ENCODE measurements at regions not wholly inside any gene's neighbourhood (a gene's known extent, or its start where the extent isn't known, plus 50 kb on each side); places are given as distances from the start of the nearest gene placed in this dataset.

GRCh38 chr2:220783671-220784070, 788.4 kb downstream of the EPHA4 start:
- no peaks in the 10 kb centered on the region for H3K36me3 Mint-ChIP-seq
- no peaks in the 10 kb centered on the region for H3K27me3 Mint-ChIP-seq
- no peaks in the 10 kb centered on the region for H3K4me1 Mint-ChIP-seq (ENCODE audit: unreplicated experiment)
- H3K4me3 Mint-ChIP-seq: no peak overlapping the region
- no peak overlapping the region for H3K27ac Mint-ChIP-seq
- no peak for DNase-seq (ENCODE audit: extremely low spot score, unreplicated experiment)
- no peaks in the 10 kb centered on the region for H3K9me3 Mint-ChIP-seq
- TF ChIP-seq CTCF (conservative IDR thresholded peaks at IDR 0.05): no peak

GRCh38 chr2:220785178-220785577, 786.9 kb downstream of the EPHA4 start:
- H3K4me3 Mint-ChIP-seq: no peak overlapping the region
- H3K27me3 Mint-ChIP-seq: no peaks in the 10 kb centered on the region
- H3K9me3 Mint-ChIP-seq: peaks cover 3% of the 10 kb centered on the region
- no peaks in the 10 kb centered on the region for H3K36me3 Mint-ChIP-seq
- no peaks in the 10 kb centered on the region for H3K4me1 Mint-ChIP-seq (ENCODE audit: unreplicated experiment)
- DNase-seq (ENCODE audit: extremely low spot score, unreplicated experiment): no peak
- no peak for TF ChIP-seq CTCF (conservative IDR thresholded peaks at IDR 0.05)
- no peak overlapping the region for H3K27ac Mint-ChIP-seq

GRCh38 chr2:220786216-220786615, 785.9 kb downstream of the EPHA4 start:
- no peak for TF ChIP-seq CTCF (conservative IDR thresholded peaks at IDR 0.05)
- no peaks in the 10 kb centered on the region for H3K27me3 Mint-ChIP-seq
- no peaks in the 10 kb centered on the region for H3K36me3 Mint-ChIP-seq
- H3K4me1 Mint-ChIP-seq (ENCODE audit: unreplicated experiment): no peaks in the 10 kb centered on the region
- H3K9me3 Mint-ChIP-seq: peaks cover 3% of the 10 kb centered on the region
- H3K4me3 Mint-ChIP-seq: no peak overlapping the region
- DNase-seq (ENCODE audit: extremely low spot score, unreplicated experiment): no peak
- H3K27ac Mint-ChIP-seq: no peak overlapping the region

- H3K36me3 Mint-ChIP-seq: no peaks in the 10 kb centered on the region
- DNase-seq (ENCODE audit: extremely low spot score, unreplicated experiment): no peak
- H3K4me3 Mint-ChIP-seq: no peak overlapping the region
- no peaks in the 10 kb centered on the region for H3K4me1 Mint-ChIP-seq (ENCODE audit: unreplicated experiment)
- no peak for TF ChIP-seq CTCF (conservative IDR thresholded peaks at IDR 0.05)
- H3K27ac Mint-ChIP-seq: no peak overlapping the region
- H3K9me3 Mint-ChIP-seq: peaks cover 3% of the 10 kb centered on the region
- H3K27me3 Mint-ChIP-seq: no peaks in the 10 kb centered on the region
Measured at GRCh38 chr2:220787251-220787650, 784.9 kb downstream of the EPHA4 start.

- H3K27me3 Mint-ChIP-seq: no peaks in the 10 kb centered on the region
- no peaks in the 10 kb centered on the region for H3K36me3 Mint-ChIP-seq
- peaks cover 3% of the 10 kb centered on the region for H3K9me3 Mint-ChIP-seq
- DNase-seq (ENCODE audit: extremely low spot score, unreplicated experiment): no peak
- H3K4me3 Mint-ChIP-seq: no peak overlapping the region
- TF ChIP-seq CTCF (conservative IDR thresholded peaks at IDR 0.05): no peak
- H3K27ac Mint-ChIP-seq: no peak overlapping the region
- no peaks in the 10 kb centered on the region for H3K4me1 Mint-ChIP-seq (ENCODE audit: unreplicated experiment)
Measured at GRCh38 chr2:220789961-220790360, 782.1 kb downstream of the EPHA4 start.

GRCh38 chr2:220795705-220796104, 776.4 kb downstream of the EPHA4 start:
- Mint-ChIP-seq H3K27me3 (no peaks in the 10 kb centered on the region), H3K9me3 (no peaks in the 10 kb centered on the region), H3K4me3 (no peak overlapping the region), H3K4me1 (ENCODE audit: unreplicated experiment) (no peaks in the 10 kb centered on the region), H3K27ac (no peak overlapping the region), H3K36me3 (no peaks in the 10 kb centered on the region)
- no peak for DNase-seq (ENCODE audit: extremely low spot score, unreplicated experiment)
- no peak for TF ChIP-seq CTCF (conservative IDR thresholded peaks at IDR 0.05)
